ENCODE measurements at regions not wholly inside any gene's neighbourhood (a gene's known extent, or its start where the extent isn't known, plus 50 kb on each side); places are given as distances from the start of the nearest gene placed in this dataset.

DNA sequence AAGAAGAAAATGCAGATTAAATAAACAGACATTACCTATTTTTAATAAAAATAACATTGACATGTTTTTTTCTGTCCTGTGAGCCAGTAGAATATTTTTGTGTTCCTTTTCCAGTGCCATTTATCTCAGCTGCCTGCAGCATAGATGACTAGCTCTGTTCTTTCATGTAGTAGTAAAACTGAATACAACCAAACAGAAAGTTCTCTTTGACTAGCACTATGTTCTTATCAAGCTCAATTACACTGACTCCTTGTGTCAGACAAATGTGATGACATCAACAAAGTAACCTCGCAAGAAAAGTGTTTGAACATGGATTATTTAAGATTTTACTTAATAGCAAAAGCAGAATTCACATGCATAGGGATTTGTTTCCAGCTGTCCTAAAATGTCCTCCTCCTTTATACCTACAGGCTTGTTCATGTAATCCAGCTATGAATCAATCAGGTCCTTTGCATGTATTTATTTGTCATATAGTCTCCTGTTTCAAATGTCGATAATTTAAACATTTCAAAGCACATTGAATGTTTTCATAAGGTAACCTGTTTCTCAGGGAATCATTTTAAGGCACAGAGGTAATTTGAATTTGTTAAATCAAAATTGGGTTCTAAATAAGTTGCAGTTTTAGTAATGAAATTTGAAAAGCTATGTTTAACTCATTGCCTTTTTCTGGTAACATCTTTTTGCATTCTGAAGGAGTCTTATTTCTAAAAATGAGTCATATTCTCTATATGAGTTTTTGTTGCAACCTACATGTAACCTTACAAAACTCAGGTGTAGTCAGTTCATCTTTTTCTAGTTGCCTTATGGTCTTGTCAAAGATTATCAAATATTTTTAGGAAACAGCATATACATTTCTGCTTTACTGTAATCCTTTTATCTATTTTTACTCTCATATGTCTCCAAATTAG, 215.3 kb upstream of the GULP1 start:
- H3K9me3 ChIP-seq, result no peaks in the 10 kb centered on the region; the same call in 1 of the 2 replicates
- no peaks in the 10 kb centered on the region for H3K27me3 ChIP-seq (replicated peaks; ENCODE audit: control insufficient read depth, insufficient read depth, low read length)
- Mint-ChIP-seq H3K9me3 (ENCODE audit: unreplicated experiment) (no peaks in the 10 kb centered on the region), H3K27me3 (ENCODE audit: insufficient read depth, unreplicated experiment) (peaks cover 4% of the 10 kb centered on the region), H3K36me3 (ENCODE audit: insufficient read depth, unreplicated experiment) (no peaks in the 10 kb centered on the region), H3K27ac (ENCODE audit: unreplicated experiment) (no peak overlapping the region), H3K4me1 (ENCODE audit: low read depth, unreplicated experiment) (no peaks in the 10 kb centered on the region), H3K4me3 (ENCODE audit: unreplicated experiment) (no peak overlapping the region)
- no peak overlapping the region for H3K4me3 ChIP-seq (ENCODE audit: low read depth, low read length)
- no TSS peak for BruUV-seq (replicated peaks)
- ChIA-PET POLR2A (no interaction called here), CTCF (no interaction called here)
- no peak for TF ChIP-seq CTCF (IDR thresholded peaks at IDR 0.05; ENCODE audit: insufficient read depth in 1 of 2, low read depth in 1 of 2, low read length in 1 of 2, severe bottlenecking in 1 of 2, unreplicated experiment in 1 of 2)
- intact Hi-C loops (cut with micrococcal nuclease; ENCODE audit: unreplicated experiment), result no loop called here
- no peak for DNase-seq
- no peaks in the 10 kb centered on the region for H3K36me3 ChIP-seq (ENCODE audit: control insufficient read depth, insufficient read depth, low read length)
- H3K4me1 ChIP-seq, result no peaks in the 10 kb centered on the region

DNA sequence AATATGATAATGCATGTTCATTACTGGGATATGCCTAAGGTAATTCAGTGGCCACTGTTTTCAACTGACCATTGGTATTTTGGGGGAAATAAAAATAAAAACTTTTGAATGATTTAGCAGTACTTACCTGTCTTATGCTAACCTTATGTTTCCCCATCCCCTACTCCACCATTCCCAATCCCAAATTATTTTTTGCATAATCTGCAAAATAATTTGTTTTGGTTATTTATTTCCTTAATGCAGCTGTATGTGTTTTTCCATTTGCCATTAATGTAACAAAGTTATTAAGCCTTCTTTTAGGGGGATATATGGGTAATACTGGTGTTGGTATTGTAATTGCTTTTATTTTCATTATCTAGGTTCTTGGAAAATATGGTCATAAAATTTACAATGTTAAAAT, 213.9 kb upstream of the GULP1 start:
- H3K36me3 Mint-ChIP-seq (ENCODE audit: insufficient read depth, unreplicated experiment), result no peaks in the 10 kb centered on the region
- ChIA-PET POLR2A (no interaction called here), CTCF (no interaction called here)
- no peaks in the 10 kb centered on the region for H3K36me3 ChIP-seq (ENCODE audit: control insufficient read depth, insufficient read depth, low read length)
- no peak for DNase-seq
- no peak overlapping the region for H3K4me3 ChIP-seq (ENCODE audit: low read depth, low read length)
- H3K9me3 ChIP-seq, result no peaks in the 10 kb centered on the region; the same call in 1 of the 2 replicates
- BruUV-seq (replicated peaks), result no TSS peak
- no peaks in the 10 kb centered on the region for H3K4me1 ChIP-seq
- intact Hi-C loops (cut with micrococcal nuclease; ENCODE audit: unreplicated experiment), result no loop called here
- no peak overlapping the region for H3K4me3 Mint-ChIP-seq (ENCODE audit: unreplicated experiment)
- no peaks in the 10 kb centered on the region for H3K4me1 Mint-ChIP-seq (ENCODE audit: low read depth, unreplicated experiment)
- H3K27me3 ChIP-seq (replicated peaks; ENCODE audit: control insufficient read depth, insufficient read depth, low read length), result no peaks in the 10 kb centered on the region
- H3K27me3 Mint-ChIP-seq (ENCODE audit: insufficient read depth, unreplicated experiment), result no peaks in the 10 kb centered on the region
- H3K9me3 Mint-ChIP-seq (ENCODE audit: unreplicated experiment), result no peaks in the 10 kb centered on the region
- no peak for TF ChIP-seq CTCF (IDR thresholded peaks at IDR 0.05; ENCODE audit: insufficient read depth in 1 of 2, low read depth in 1 of 2, low read length in 1 of 2, severe bottlenecking in 1 of 2, unreplicated experiment in 1 of 2)
- H3K27ac Mint-ChIP-seq (ENCODE audit: unreplicated experiment), result no peak overlapping the region

GRCh38 chr2:188078534-188078933, 213.1 kb upstream of the GULP1 start:
- intact Hi-C loops (cut with micrococcal nuclease; ENCODE audit: unreplicated experiment), result no loop called here
- TF ChIP-seq CTCF (IDR thresholded peaks at IDR 0.05; ENCODE audit: insufficient read depth in 1 of 2, low read depth in 1 of 2, low read length in 1 of 2, severe bottlenecking in 1 of 2, unreplicated experiment in 1 of 2), result no peak
- CTCF ChIA-PET, result no interaction called here

More at GRCh38 chr2:188078534-188078933, 213.1 kb upstream of the GULP1 start:
- POLR2A ChIA-PET, result no interaction called here
- no TSS peak for BruUV-seq (replicated peaks)
- H3K27me3 Mint-ChIP-seq (ENCODE audit: insufficient read depth, unreplicated experiment), result no peaks in the 10 kb centered on the region
- Histone ChIP-seq H3K9me3 (no peaks in the 10 kb centered on the region; the same call in 1 of the 2 replicates), H3K27me3 (replicated peaks; ENCODE audit: control insufficient read depth, insufficient read depth, low read length) (no peaks in the 10 kb centered on the region), H3K4me1 (no peaks in the 10 kb centered on the region), H3K36me3 (ENCODE audit: control insufficient read depth, insufficient read depth, low read length) (no peaks in the 10 kb centered on the region), H3K4me3 (ENCODE audit: low read depth, low read length) (no peak overlapping the region)
- no peaks in the 10 kb centered on the region for H3K9me3 Mint-ChIP-seq (ENCODE audit: unreplicated experiment)
- no peak overlapping the region for H3K4me3 Mint-ChIP-seq (ENCODE audit: unreplicated experiment)
- H3K36me3 Mint-ChIP-seq (ENCODE audit: insufficient read depth, unreplicated experiment), result no peaks in the 10 kb centered on the region
- no peak for DNase-seq
- no peaks in the 10 kb centered on the region for H3K4me1 Mint-ChIP-seq (ENCODE audit: low read depth, unreplicated experiment)
- no peak overlapping the region for H3K27ac Mint-ChIP-seq (ENCODE audit: unreplicated experiment)
